ENCODE measurements at regions not wholly inside any gene's neighbourhood (a gene's known extent, or its start where the extent isn't known, plus 50 kb on each side); places are given as distances from the start of the nearest gene placed in this dataset.

- H3K9me3 Mint-ChIP-seq = peaks cover 22% of the 10 kb centered on the region
- no peak overlapping the region for H3K4me3 Mint-ChIP-seq
- no peak overlapping the region for H3K27ac Mint-ChIP-seq
- peaks cover 15% of the 10 kb centered on the region for H3K4me1 Mint-ChIP-seq (ENCODE audit: low read depth)
- intact Hi-C loops (cut with micrococcal nuclease) = no loop called here
- H3K36me3 Mint-ChIP-seq (ENCODE audit: low read depth) = no peaks in the 10 kb centered on the region
- H3K27me3 Mint-ChIP-seq = no peaks in the 10 kb centered on the region
Observed at GRCh38 chrX:68588602-68589371, 58.7 kb upstream of the STARD8 start.

- no peaks in the 10 kb centered on the region for H3K27me3 Mint-ChIP-seq
- H3K4me1 Mint-ChIP-seq (ENCODE audit: low read depth) = peaks cover 11% of the 10 kb centered on the region
- no peaks in the 10 kb centered on the region for H3K36me3 Mint-ChIP-seq (ENCODE audit: low read depth)
- no peak overlapping the region for H3K4me3 Mint-ChIP-seq
- H3K9me3 Mint-ChIP-seq = peaks cover 28% of the 10 kb centered on the region
- intact Hi-C loops (cut with micrococcal nuclease) = no loop called here
- H3K27ac Mint-ChIP-seq = no peak overlapping the region
Observed at GRCh38 chrX:68589372-68589753, 58.1 kb upstream of the STARD8 start.

- no peaks in the 10 kb centered on the region for H3K36me3 Mint-ChIP-seq (ENCODE audit: low read depth)
- no peak overlapping the region for H3K4me3 Mint-ChIP-seq
- no peak overlapping the region for H3K27ac Mint-ChIP-seq
- H3K9me3 Mint-ChIP-seq = peaks cover 16% of the 10 kb centered on the region
- peaks cover 2% of the 10 kb centered on the region for H3K27me3 Mint-ChIP-seq
- intact Hi-C loops (cut with micrococcal nuclease) = loop anchor here (10.0 kb wide), 1 partner anchor 70 kb away; no protein-coding TSS in a partner anchor
- peaks cover 12% of the 10 kb centered on the region for H3K4me1 Mint-ChIP-seq (ENCODE audit: low read depth)
Observed at GRCh38 chrX:68594769-68595168, 52.7 kb upstream of the STARD8 start.

- Mint-ChIP-seq H3K36me3 (ENCODE audit: low read depth) (no peaks in the 10 kb centered on the region), H3K4me1 (ENCODE audit: low read depth) (peaks cover 11% of the 10 kb centered on the region), H3K9me3 (peaks cover 16% of the 10 kb centered on the region), H3K4me3 (no peak overlapping the region), H3K27me3 (peaks cover 2% of the 10 kb centered on the region), H3K27ac (no peak overlapping the region)
- intact Hi-C loops (cut with micrococcal nuclease) = loop anchor here (10.0 kb wide), 1 partner anchor 68 kb away; no protein-coding TSS in a partner anchor
Observed at GRCh38 chrX:68596871-68597270, 50.6 kb upstream of the STARD8 start.
